HL-60 (cell line): ENCODE measurements at regions not wholly inside any gene's neighbourhood (a gene's known extent, or its start where the extent isn't known, plus 50 kb on each side); places are given as distances from the start of the nearest gene placed in this dataset.

Experiments
- DNase-seq, 2 experiments: peaks; one replicate each; pipeline ENCODE4 v3.0.0-alpha.2; 2010 to 2020; ENCODE audit warnings: low read depth in 1 of 2, low spot score in 1 of 2
- H3K27ac ChIP-seq: fragments of 250-450 bp; sonication (Bioruptor Pico); replicated peaks from 2 replicates; pipeline ENCODE4 v1.5.1; 2020; ENCODE audit warnings: mild to moderate bottlenecking, moderate library complexity
- H3K27me3 ChIP-seq: fragments of 250-450 bp; sonication (Bioruptor Pico); 2 replicates; pipeline ENCODE4 v1.5.1; 2021; ENCODE audit warnings: mild to moderate bottlenecking, moderate library complexity; ENCODE audit not compliant: insufficient read depth, poor library complexity, severe bottlenecking
- H3K4me3 ChIP-seq: replicated peaks from 2 replicates; pipeline ENCODE4 v1.5.1; 2011; ENCODE audit warnings: mild to moderate bottlenecking, control low read depth, low read length; ENCODE audit not compliant: insufficient read depth
- CTCF ChIP-seq: IDR thresholded peaks from one replicate; pipeline ENCODE4 v1.5.1; 2011; ENCODE audit warnings: low read length, control low read depth, inconsistent platforms; ENCODE audit not compliant: insufficient read depth
- GABPA ChIP-seq: IDR thresholded peaks from 2 replicates; pipeline ENCODE4 v1.6.1; 2012; ENCODE audit warnings: low read depth
- POLR2AphosphoS5 ChIP-seq: IDR thresholded peaks from 2 replicates; pipeline ENCODE4 v1.6.1; 2012; ENCODE audit warnings: low read depth
- REST ChIP-seq: IDR thresholded peaks from 2 replicates; pipeline ENCODE4 v1.6.1; 2012; ENCODE audit warnings: low read depth; ENCODE audit not compliant: insufficient replicate concordance
- SPI1 ChIP-seq: IDR thresholded peaks from 2 replicates; pipeline ENCODE4 v1.6.1; 2012; ENCODE audit warnings: low read depth, mild to moderate bottlenecking, borderline replicate concordance

- Histone ChIP-seq H3K27ac (no peak overlapping the region), H3K4me3 (no peak overlapping the region), H3K27me3 (no peaks in the 10 kb centered on the region)
- TF ChIP-seq GABPA (no peak), SPI1 (no peak), REST (no peak), CTCF (no peak), POLR2AphosphoS5 (no peak)
- DNase-seq, result no peak
Observed at GRCh38 chr1:238404921-238405320, 514.2 kb upstream of the ZP4 start.

GRCh38 chr1:238404481-238404880 lies 513.8 kb upstream of the ZP4 start:
- TF ChIP-seq CTCF (no peak), GABPA (no peak), SPI1 (no peak), POLR2AphosphoS5 (no peak), REST (no peak)
- no peaks in the 10 kb centered on the region for H3K27me3 ChIP-seq
- no peak for DNase-seq
- no peak overlapping the region for H3K4me3 ChIP-seq
- no peak overlapping the region for H3K27ac ChIP-seq

GRCh38 chr1:238401144-238401543 lies 510.4 kb upstream of the ZP4 start:
- H3K4me3 ChIP-seq, result no peak overlapping the region
- TF ChIP-seq REST (no peak), GABPA (no peak)
- no peaks in the 10 kb centered on the region for H3K27me3 ChIP-seq
- no peak overlapping the region for H3K27ac ChIP-seq
- no peak for DNase-seq

- H3K27me3 ChIP-seq, result no peaks in the 10 kb centered on the region
- no peak overlapping the region for H3K4me3 ChIP-seq
- DNase-seq, result no peak
- no peak overlapping the region for H3K27ac ChIP-seq
- TF ChIP-seq REST (no peak), POLR2AphosphoS5 (no peak), SPI1 (no peak), CTCF (no peak), GABPA (no peak)
Observed at GRCh38 chr1:238399558-238399957, 508.8 kb upstream of the ZP4 start.
